PC-9 (cell line): ENCODE measurements at regions not wholly inside any gene's neighbourhood (a gene's known extent, or its start where the extent isn't known, plus 50 kb on each side); places are given as distances from the start of the nearest gene placed in this dataset.
"Not testable (repeated sequence)": the region's sequence is repeated elsewhere in the genome, so short reads cannot be mapped to it uniquely, and the experiment has no call there.

Experiments used
- BruUV-seq: library from RNA; stranded (reverse); fragments of 400-500 nt; replicated peaks from 2 replicates; lab custom pipeline; 2021; lab: Mats Ljungman, UMichigan
- CTCF ChIA-PET: fragments of 300-600 bp; sonication (Branson Sonifier 250); formaldehyde crosslinking; loops from one replicate; lab custom pipeline; 2022; ENCODE audit warnings: antibody characterized with exemption; lab: Charles Lee
- POLR2A ChIA-PET: fragments of 300-600 bp; sonication (Branson Sonifier 250); formaldehyde crosslinking; loops from one replicate; lab custom pipeline; 2022; ENCODE audit warnings: antibody characterized with exemption; ENCODE audit not compliant: unreplicated experiment; lab: Charles Lee
- DNase-seq, 2 experiments: peaks; one replicate each; pipeline versions ENCODE4 v3.0.0 to v3.0.0-alpha.2; 2015 to 2022; ENCODE audit warnings: mixed read lengths in 1 of 2
- H2AFZ ChIP-seq: fragments of 200-600 bp; sonication (generic); 2 replicates; pipeline ENCODE4 v1.8.1; 2017; ENCODE audit warnings: antibody characterized with exemption
- H3F3A ChIP-seq: fragments of 200-600 bp; sonication (generic); 2 replicates; pipeline ENCODE4 v1.8.1; 2017; ENCODE audit warnings: antibody characterized with exemption, mild to moderate bottlenecking, low read depth; ENCODE audit not compliant: insufficient read depth
- H3K27ac ChIP-seq: fragments of 200-600 bp; sonication (generic); 2 replicates; pipeline ENCODE4 v1.6.1; 2016; ENCODE audit warnings: mixed run types
- H3K27me3 ChIP-seq: fragments of 200-600 bp; sonication (generic); 2 replicates; pipeline ENCODE4 v1.6.1; 2016; ENCODE audit warnings: low read depth, mixed run types; ENCODE audit not compliant: insufficient read depth
- H3K36me3 ChIP-seq: fragments of 200-600 bp; sonication (generic); 2 replicates; pipeline ENCODE4 v1.6.1; 2016; ENCODE audit warnings: low read depth, mixed run types
- H3K4me1 ChIP-seq: fragments of 200-600 bp; sonication (generic); replicated peaks from 2 replicates; pipeline ENCODE4 v1.6.1; 2016; ENCODE audit warnings: mixed run types; ENCODE audit not compliant: insufficient read depth
- H3K4me2 ChIP-seq: fragments of 200-600 bp; sonication (generic); 2 replicates; pipeline ENCODE4 v1.6.1; 2017; ENCODE audit warnings: mixed run types
- H3K4me3 ChIP-seq: fragments of 200-600 bp; sonication (generic); 2 replicates; pipeline ENCODE4 v1.6.1; 2016; ENCODE audit warnings: mixed run types
- H3K79me2 ChIP-seq: fragments of 200-600 bp; sonication (generic); 2 replicates; pipeline ENCODE4 v1.6.1; 2017; ENCODE audit warnings: low read depth, mixed run types
- H3K9me2 ChIP-seq: fragments of 200-600 bp; sonication (generic); 2 replicates; pipeline ENCODE4 v1.8.1; 2017; ENCODE audit warnings: mild to moderate bottlenecking; ENCODE audit not compliant: insufficient read depth
- H3K9me3 ChIP-seq: fragments of 200-600 bp; sonication (generic); 2 replicates; pipeline ENCODE4 v1.8.1; 2016; ENCODE audit warnings: low read depth; ENCODE audit not compliant: insufficient read depth
- H4K20me1 ChIP-seq: fragments of 200-600 bp; sonication (generic); 2 replicates; pipeline ENCODE4 v1.8.1; 2017; ENCODE audit not compliant: insufficient read depth
- EZH2 ChIP-seq: fragments of 200-600 bp; sonication (generic); IDR thresholded peaks from 2 replicates; pipeline ENCODE4 v1.8.0; 2017; ENCODE audit warnings: antibody characterized with exemption, low read depth
- intact Hi-C: fragments of 100-400 bp; cut with micrococcal nuclease; formaldehyde crosslinking; loops from one replicate; pipeline ENCODE4 v1.10.0; 2022; ENCODE audit not compliant: unreplicated experiment
- TF ChIP-seq, protein P1 (sequence below): fragments of 200-600 bp; sonication (generic); conservative IDR thresholded peaks from 2 replicates; pipeline ENCODE4 v1.6.1; 2017; ENCODE audit warnings: mixed run types, antibody characterized with exemption, mild to moderate bottlenecking, moderate library complexity

DNA sequence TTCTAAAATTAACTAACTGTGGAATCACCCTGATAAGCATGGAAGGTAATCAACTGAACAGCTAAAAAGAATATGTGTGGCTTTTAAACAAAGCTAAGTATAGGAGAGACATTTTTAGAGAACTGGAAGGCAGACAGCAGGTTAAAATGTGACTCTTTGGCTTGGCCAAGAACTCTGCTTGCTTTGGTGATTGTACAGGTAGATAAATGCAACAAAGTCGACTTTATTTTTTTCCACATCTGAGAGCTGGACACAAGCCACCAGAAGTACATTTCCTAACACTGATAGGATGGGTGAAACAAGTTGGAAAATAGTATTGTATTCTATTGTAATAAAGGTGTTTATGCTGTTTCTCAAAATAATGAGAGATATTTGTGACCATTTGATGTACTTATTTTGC, 84.1 kb downstream of the RBMX2 start:
- H3K27ac ChIP-seq: no peak overlapping the region
- H3K4me1 ChIP-seq: no peaks in the 10 kb centered on the region
- no peaks in the 10 kb centered on the region for H3K36me3 ChIP-seq
- no peaks in the 10 kb centered on the region for H3F3A ChIP-seq
- H3K27me3 ChIP-seq: peaks cover 25% of the 10 kb centered on the region
- H2AFZ ChIP-seq: no peak overlapping the region
- no peak for DNase-seq
- no peak overlapping the region for H3K4me2 ChIP-seq
- TF ChIP-seq EZH2: no peak
- TF ChIP-seq, protein P1, sequence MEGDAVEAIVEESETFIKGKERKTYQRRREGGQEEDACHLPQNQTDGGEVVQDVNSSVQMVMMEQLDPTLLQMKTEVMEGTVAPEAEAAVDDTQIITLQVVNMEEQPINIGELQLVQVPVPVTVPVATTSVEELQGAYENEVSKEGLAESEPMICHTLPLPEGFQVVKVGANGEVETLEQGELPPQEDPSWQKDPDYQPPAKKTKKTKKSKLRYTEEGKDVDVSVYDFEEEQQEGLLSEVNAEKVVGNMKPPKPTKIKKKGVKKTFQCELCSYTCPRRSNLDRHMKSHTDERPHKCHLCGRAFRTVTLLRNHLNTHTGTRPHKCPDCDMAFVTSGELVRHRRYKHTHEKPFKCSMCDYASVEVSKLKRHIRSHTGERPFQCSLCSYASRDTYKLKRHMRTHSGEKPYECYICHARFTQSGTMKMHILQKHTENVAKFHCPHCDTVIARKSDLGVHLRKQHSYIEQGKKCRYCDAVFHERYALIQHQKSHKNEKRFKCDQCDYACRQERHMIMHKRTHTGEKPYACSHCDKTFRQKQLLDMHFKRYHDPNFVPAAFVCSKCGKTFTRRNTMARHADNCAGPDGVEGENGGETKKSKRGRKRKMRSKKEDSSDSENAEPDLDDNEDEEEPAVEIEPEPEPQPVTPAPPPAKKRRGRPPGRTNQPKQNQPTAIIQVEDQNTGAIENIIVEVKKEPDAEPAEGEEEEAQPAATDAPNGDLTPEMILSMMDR: no peak
- no peaks in the 10 kb centered on the region for H3K9me3 ChIP-seq
- intact Hi-C loops: no loop called here
- CTCF ChIA-PET: no interaction called here
- no peaks in the 10 kb centered on the region for H4K20me1 ChIP-seq
- POLR2A ChIA-PET: no interaction called here
- no peak overlapping the region for H3K4me3 ChIP-seq
- BruUV-seq: no TSS peak
- no peaks in the 10 kb centered on the region for H3K79me2 ChIP-seq
- no peaks in the 10 kb centered on the region for H3K9me2 ChIP-seq

GRCh38 chrX:130495502-130495901, 93.7 kb downstream of the RBMX2 start:
- H3K9me3 ChIP-seq, H3K79me2 ChIP-seq, H4K20me1 ChIP-seq, H3K9me2 ChIP-seq, POLR2A ChIA-PET, H3K4me3 ChIP-seq, H2AFZ ChIP-seq, H3F3A ChIP-seq, H3K4me1 ChIP-seq, DNase-seq, H3K4me2 ChIP-seq, H3K36me3 ChIP-seq, CTCF ChIA-PET, H3K27ac ChIP-seq, BruUV-seq, intact Hi-C loops: not testable (repeated sequence)
- H3K27me3 ChIP-seq: peaks cover 11% of the 10 kb centered on the region; the same call in 1 of the 2 replicates

GRCh38 chrX:130497531-130497930, 95.7 kb downstream of the RBMX2 start:
- H3K27ac ChIP-seq: no peak overlapping the region
- no peak for DNase-seq
- no peaks in the 10 kb centered on the region for H3K9me2 ChIP-seq
- no TSS peak for BruUV-seq
- TF ChIP-seq, protein P1: no peak
- no peak for TF ChIP-seq EZH2
- no peaks in the 10 kb centered on the region for H3K9me3 ChIP-seq
- ChIA-PET CTCF (no interaction called here), POLR2A (no interaction called here)
- intact Hi-C loops: no loop called here
- no peaks in the 10 kb centered on the region for H3K79me2 ChIP-seq
- no peak overlapping the region for H2AFZ ChIP-seq
- H3K4me1 ChIP-seq: no peaks in the 10 kb centered on the region
- peaks cover 13% of the 10 kb centered on the region; the same call in 1 of the 2 replicates for H3K27me3 ChIP-seq
- no peak overlapping the region for H3K4me2 ChIP-seq
- no peaks in the 10 kb centered on the region for H3K36me3 ChIP-seq
- no peaks in the 10 kb centered on the region for H3F3A ChIP-seq
- H3K4me3 ChIP-seq: no peak overlapping the region
- H4K20me1 ChIP-seq: no peaks in the 10 kb centered on the region

DNA sequence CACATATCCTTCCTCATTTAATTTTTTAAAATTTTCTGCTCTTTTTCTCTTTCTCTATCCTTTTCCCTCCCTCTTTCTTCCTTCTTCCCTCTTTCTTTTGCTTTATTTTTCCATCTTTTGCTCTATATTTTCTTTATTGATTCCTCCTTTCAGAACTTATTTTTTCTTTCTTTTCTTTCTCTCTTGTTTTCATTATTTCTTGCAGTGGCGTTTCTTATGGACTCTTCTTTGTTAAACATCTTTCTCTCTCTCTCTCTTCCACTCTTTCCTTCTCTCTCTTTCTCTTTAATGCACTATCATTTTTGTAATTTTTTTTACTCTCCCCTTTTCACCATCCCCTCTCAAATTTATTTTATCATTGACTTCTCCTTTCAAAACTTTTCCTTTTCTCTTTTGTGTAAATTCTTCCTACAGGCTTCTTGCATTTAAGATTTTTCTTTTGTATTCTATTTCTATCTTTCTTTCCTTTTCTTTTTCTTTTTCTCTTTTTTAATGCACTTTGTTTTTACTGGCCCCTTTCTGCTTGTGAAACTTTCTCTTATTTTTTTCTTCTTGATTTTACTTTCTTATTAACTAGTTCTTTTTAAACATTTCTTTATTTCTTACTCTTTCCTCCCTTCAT, 97.0 kb downstream of the RBMX2 start:
- TF ChIP-seq, protein P1: no peak
- no peak for TF ChIP-seq EZH2
- H3K4me2 ChIP-seq: no peak overlapping the region
- H3K9me2 ChIP-seq: no peaks in the 10 kb centered on the region
- CTCF ChIA-PET: no interaction called here
- H3K9me3 ChIP-seq: no peaks in the 10 kb centered on the region
- H3K79me2 ChIP-seq: no peaks in the 10 kb centered on the region
- H2AFZ ChIP-seq: no peak overlapping the region
- H3F3A ChIP-seq: no peaks in the 10 kb centered on the region
- H3K4me1 ChIP-seq: no peaks in the 10 kb centered on the region
- no peaks in the 10 kb centered on the region for H3K36me3 ChIP-seq
- intact Hi-C loops: no loop called here
- no peak overlapping the region for H3K4me3 ChIP-seq
- H3K27ac ChIP-seq: no peak overlapping the region
- no peak for DNase-seq
- no peaks in the 10 kb centered on the region for H4K20me1 ChIP-seq
- POLR2A ChIA-PET: no interaction called here
- peaks cover 13% of the 10 kb centered on the region; the same call in 1 of the 2 replicates for H3K27me3 ChIP-seq
- no TSS peak for BruUV-seq
